ENCODE measurements at regions not wholly inside any gene's neighbourhood (a gene's known extent, or its start where the extent isn't known, plus 50 kb on each side); places are given as distances from the start of the nearest gene placed in this dataset.

DNA sequence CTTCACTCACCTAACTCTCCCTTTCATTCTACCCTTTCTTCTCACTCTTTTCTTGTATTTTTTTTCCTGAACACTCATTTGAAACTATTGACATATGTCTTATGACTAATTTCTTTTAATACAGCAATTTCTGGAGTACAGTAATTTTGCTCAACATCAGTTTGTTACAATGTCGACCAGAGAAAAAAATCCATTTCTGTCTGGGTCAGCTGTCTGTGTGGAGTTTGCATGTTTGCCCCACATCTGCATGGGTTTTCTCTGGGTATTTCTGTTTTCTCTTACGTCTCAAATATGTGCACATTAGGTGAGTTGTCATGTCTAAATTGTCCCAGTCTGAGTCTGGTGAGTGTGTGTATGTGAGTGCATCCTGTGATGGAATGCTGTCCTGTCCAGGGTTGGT is 294.8 kb downstream of the HS3ST1 start:
- RAD21 ChIA-PET (ENCODE audit: low non-redundant PET in 1 of 2, low total read pairs in 2 of 2, uncharacterized antibody in 2 of 2, unreplicated experiment in 2 of 2): no interaction called here
- no peak overlapping the region for H2AFZ ChIP-seq (ENCODE audit: low read depth, low read length, poor library complexity, severe bottlenecking)

More for the DNA sequence above, 294.8 kb downstream of the HS3ST1 start:
- no peaks in the 10 kb centered on the region for H3K9me3 ChIP-seq (ENCODE audit: control insufficient read depth in 1 of 2, insufficient read depth in 1 of 2, low read depth in 1 of 2, low read length in 2 of 2)
- no peak overlapping the region for H3K4me3 ChIP-seq (replicated peaks in 1 of 2; ENCODE audit: low read depth in 1 of 2, low read length in 2 of 2)
- POLR2A ChIA-PET: no interaction called here
- no TSS peak for BruUV-seq (replicated peaks)
- CTCF ChIA-PET: no interaction called here
- H3K4me2 ChIP-seq (ENCODE audit: low read length): no peak overlapping the region
- H3K79me2 ChIP-seq (ENCODE audit: insufficient read depth, low read length): no peaks in the 10 kb centered on the region
- H3K9ac ChIP-seq (ENCODE audit: low read length): no peak overlapping the region
- no peaks in the 10 kb centered on the region for H4K20me1 ChIP-seq (ENCODE audit: insufficient read depth)
- no peaks in the 10 kb centered on the region for H3K27me3 ChIP-seq (ENCODE audit: insufficient read depth, low read length)
- no peak for ATAC-seq
- no peaks in the 10 kb centered on the region for H3K36me3 ChIP-seq (ENCODE audit: control insufficient read depth in 1 of 2, insufficient read depth in 2 of 2, low read length in 2 of 2)
- no peak for DNase-seq (ENCODE audit: low read depth, low spot score)
- H3K27ac ChIP-seq (ENCODE audit: low read depth, low read length): no peak overlapping the region
- intact Hi-C loops (cut with micrococcal nuclease): no loop called here
- H3K9me2 ChIP-seq (ENCODE audit: insufficient read depth): no peaks in the 10 kb centered on the region
- peaks cover 0 to 6% of the 10 kb centered on the region in 2 experiments; a peak in 1 of 4 replicates for H3K4me1 ChIP-seq (ENCODE audit: control insufficient read depth in 1 of 2, insufficient read depth in 2 of 2, low read length in 2 of 2)
- no peak for TF ChIP-seq CTCF (IDR thresholded peaks at IDR 0.05 in 2 of 3, conservative IDR thresholded peaks at IDR 0.05 in 1 of 3; ENCODE audit: borderline replicate concordance in 1 of 3, insufficient read depth in 1 of 3, low read depth in 2 of 3, low read length in 2 of 3)
- TF ChIP-seq REST (IDR thresholded peaks at IDR 0.05; ENCODE audit: low read depth): no peak
- TF ChIP-seq EGR1 (IDR thresholded peaks at IDR 0.05; ENCODE audit: low read depth): no peak
- TF ChIP-seq SP1 (IDR thresholded peaks at IDR 0.05; ENCODE audit: low read depth): no peak
